HUES64 (cell line): ENCODE measurements at regions not wholly inside any gene's neighbourhood (a gene's known extent, or its start where the extent isn't known, plus 50 kb on each side); places are given as distances from the start of the nearest gene placed in this dataset.
A peak's percentile ranks its signal among the peaks of the same experiment; 100 is the strongest.

ENCODE experiments used
- H3K27ac ChIP-seq: 2 replicates; pipeline ENCODE4 v1.7.0; 2013; ENCODE audit warnings: low read depth, low read length, inconsistent platforms
- H3K27me3 ChIP-seq: 2 replicates; pipeline ENCODE4 v1.6.1; 2013; ENCODE audit warnings: mild to moderate bottlenecking, low read length; ENCODE audit not compliant: insufficient read depth
- H3K36me3 ChIP-seq: 2 replicates; pipeline ENCODE4 v1.6.1; 2013; ENCODE audit warnings: mild to moderate bottlenecking, low read length; ENCODE audit not compliant: insufficient read depth
- H3K4me1 ChIP-seq: 2 replicates; pipeline ENCODE4 v1.6.1; 2013; ENCODE audit warnings: mild to moderate bottlenecking, low read length, moderate library complexity; ENCODE audit not compliant: insufficient read depth
- H3K4me3 ChIP-seq: 2 replicates; pipeline ENCODE4 v1.5.1; 2013; ENCODE audit warnings: mild to moderate bottlenecking, low read length, moderate library complexity
- H3K9ac ChIP-seq: 2 replicates; pipeline ENCODE4 v1.6.1; 2013; ENCODE audit warnings: mild to moderate bottlenecking, low read depth, low read length
- H3K9me3 ChIP-seq: 2 replicates; pipeline ENCODE4 v1.6.1; 2013; ENCODE audit warnings: low read depth, low read length; ENCODE audit not compliant: insufficient read depth
- WGBS: fragments of 150-250, 120-280 bp; methylation state at CpG from one replicate; pipeline ENCODE4 v1.1.7; 2013; ENCODE audit warnings: missing lambda C conversion rate; 5-methylcytosine and 5-hydroxymethylcytosine counted together

DNA sequence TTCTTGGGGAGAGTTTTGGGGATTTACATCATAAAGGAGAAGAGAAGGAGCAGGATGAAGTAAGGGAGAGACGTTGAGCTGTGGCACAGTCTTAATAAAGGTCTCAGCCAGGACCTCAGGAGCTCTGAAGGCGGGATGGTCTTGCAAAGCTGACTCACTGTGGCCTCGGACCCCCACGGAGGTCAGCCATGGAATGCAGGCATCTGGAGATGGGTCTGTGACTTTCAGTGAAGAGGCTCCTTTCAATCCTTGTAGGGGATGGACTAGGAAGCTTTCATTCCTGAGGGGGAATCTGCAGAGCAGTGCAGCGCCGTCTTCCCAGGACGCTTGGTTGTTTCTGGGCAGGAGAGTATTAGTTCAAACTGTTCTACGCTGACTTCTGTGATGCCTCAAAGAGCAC lies 65.7 kb upstream of the BASP1 start:
- 0 out of 2 replicates have a peak overlapping the region, but pooled peaks have one; percentile 24 for H3K27ac ChIP-seq
- H3K27me3 ChIP-seq: no peaks in the 10 kb centered on the region; the same call in 1 of the 2 replicates
- no peak overlapping the region for H3K9ac ChIP-seq
- 38% methylated on average over 8 of the region's 8 CpGs for whole genome bisulfite sequencing
- no peaks in the 10 kb centered on the region for H3K36me3 ChIP-seq
- no peak overlapping the region for H3K4me3 ChIP-seq
- peaks cover 19% of the 10 kb centered on the region for H3K4me1 ChIP-seq
- no peaks in the 10 kb centered on the region for H3K9me3 ChIP-seq

- Histone ChIP-seq H3K9ac (no peak overlapping the region), H3K9me3 (no peaks in the 10 kb centered on the region), H3K36me3 (no peaks in the 10 kb centered on the region), H3K4me1 (peaks cover 10% of the 10 kb centered on the region; the same call in 1 of the 2 replicates), H3K27ac (no peak overlapping the region), H3K4me3 (no peak overlapping the region), H3K27me3 (no peaks in the 10 kb centered on the region)
- WGBS: 70% methylated on average over 5 of the region's 5 CpGs
Measured at GRCh38 chr5:17154211-17154996, 63.0 kb upstream of the BASP1 start.

DNA sequence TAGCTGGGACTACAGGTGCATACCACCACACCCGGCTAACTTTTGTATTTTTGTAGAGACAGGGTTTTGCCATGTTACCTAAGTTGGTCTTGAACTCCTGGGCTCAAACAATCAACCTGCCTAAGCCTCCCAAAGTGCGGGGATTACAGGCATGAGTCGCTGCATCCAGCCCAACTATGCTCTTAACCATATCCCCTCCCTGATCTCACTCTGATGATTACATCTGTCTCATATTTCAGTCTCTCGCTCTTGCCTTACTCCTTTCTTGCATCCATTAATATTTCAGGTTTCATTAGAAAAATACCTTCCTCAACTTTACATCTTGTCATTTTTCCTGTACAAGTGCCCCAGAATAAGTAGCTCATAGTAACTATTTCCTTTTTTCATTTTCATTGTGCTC lies 61.0 kb upstream of the BASP1 start:
- Histone ChIP-seq H3K4me1 (peaks cover 9% of the 10 kb centered on the region; the same call in 1 of the 2 replicates), H3K36me3 (no peaks in the 10 kb centered on the region), H3K4me3 (no peak overlapping the region), H3K27me3 (no peaks in the 10 kb centered on the region), H3K9me3 (no peaks in the 10 kb centered on the region), H3K9ac (no peak overlapping the region), H3K27ac (no peak overlapping the region)
- 88% methylated on average over 4 of the region's 4 CpGs for WGBS

DNA sequence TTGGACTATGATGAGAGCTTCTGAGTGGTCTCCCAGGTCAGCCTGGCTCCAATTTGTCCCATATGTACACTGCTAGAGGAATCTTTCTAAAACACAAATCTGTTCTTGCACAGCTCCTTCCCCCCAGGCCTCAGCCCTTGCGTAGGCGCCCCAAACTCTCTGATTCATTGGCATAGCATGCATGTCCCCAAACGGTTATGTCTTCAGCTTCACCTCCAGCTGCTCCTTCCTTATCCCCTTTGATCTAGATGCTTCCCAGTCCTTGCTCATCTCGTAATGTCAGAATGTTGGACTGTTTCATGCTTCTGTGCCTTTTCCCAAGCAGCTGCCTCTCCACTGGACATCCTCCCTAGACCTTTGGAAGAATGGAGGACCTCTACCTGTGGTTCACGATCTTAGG lies 60.1 kb upstream of the BASP1 start:
- Histone ChIP-seq H3K4me1 (peaks cover 1% of the 10 kb centered on the region; the same call in 1 of the 2 replicates), H3K9me3 (no peaks in the 10 kb centered on the region), H3K9ac (no peak overlapping the region), H3K27me3 (no peaks in the 10 kb centered on the region), H3K4me3 (no peak overlapping the region), H3K36me3 (no peaks in the 10 kb centered on the region), H3K27ac (no peak overlapping the region)
- WGBS: 93% methylated on average over 5 of the region's 5 CpGs

- Histone ChIP-seq H3K4me3 (no peak overlapping the region), H3K27me3 (no peaks in the 10 kb centered on the region), H3K36me3 (no peaks in the 10 kb centered on the region), H3K9me3 (no peaks in the 10 kb centered on the region), H3K4me1 (no peaks in the 10 kb centered on the region), H3K27ac (no peak overlapping the region), H3K9ac (no peak overlapping the region)
- WGBS: 91% methylated on average over 7 of the region's 7 CpGs
Measured at GRCh38 chr5:17157916-17158529, 59.4 kb upstream of the BASP1 start.

GRCh38 chr5:17160756-17161040 lies 56.7 kb upstream of the BASP1 start:
- Histone ChIP-seq H3K27ac (no peak overlapping the region), H3K9me3 (no peaks in the 10 kb centered on the region), H3K27me3 (no peaks in the 10 kb centered on the region), H3K36me3 (no peaks in the 10 kb centered on the region), H3K4me1 (peaks cover 12% of the 10 kb centered on the region), H3K4me3 (no peak overlapping the region), H3K9ac (no peak overlapping the region)
- 80% methylated on average over 1 of the region's 2 CpGs for WGBS

- Histone ChIP-seq H3K27ac (no peak overlapping the region), H3K9ac (no peak overlapping the region), H3K36me3 (no peaks in the 10 kb centered on the region), H3K9me3 (no peaks in the 10 kb centered on the region), H3K27me3 (no peaks in the 10 kb centered on the region), H3K4me3 (no peak overlapping the region), H3K4me1 (peaks cover 12% of the 10 kb centered on the region)
- WGBS: 93% methylated on average over 3 of the region's 3 CpGs
Measured at GRCh38 chr5:17161662-17162061, 55.8 kb upstream of the BASP1 start.

DNA sequence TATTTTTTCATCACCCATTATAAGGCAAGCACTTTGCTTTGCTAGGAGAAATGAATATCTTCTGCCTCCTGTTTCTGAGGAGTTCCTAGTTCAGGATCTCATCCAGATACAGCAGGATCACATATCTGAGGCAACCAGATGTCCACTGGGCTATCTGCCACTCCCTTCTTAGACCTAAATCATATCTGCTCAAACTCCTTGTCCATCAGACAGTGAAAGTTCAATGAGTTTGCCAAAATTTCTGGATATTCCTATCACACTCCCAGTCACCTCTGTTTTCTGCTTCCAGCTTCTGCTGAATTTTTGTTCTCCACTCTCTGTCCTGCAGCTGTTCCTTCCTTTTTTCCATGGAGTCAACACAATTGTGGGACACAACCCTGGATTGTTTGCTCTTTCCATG lies 54.2 kb upstream of the BASP1 start:
- no peak overlapping the region for H3K4me3 ChIP-seq
- H3K27me3 ChIP-seq: no peaks in the 10 kb centered on the region
- no peak overlapping the region for H3K27ac ChIP-seq
- H3K9me3 ChIP-seq: no peaks in the 10 kb centered on the region
- no peaks in the 10 kb centered on the region for H3K36me3 ChIP-seq
- peaks cover 25% of the 10 kb centered on the region for H3K4me1 ChIP-seq
- no peak overlapping the region for H3K9ac ChIP-seq

DNA sequence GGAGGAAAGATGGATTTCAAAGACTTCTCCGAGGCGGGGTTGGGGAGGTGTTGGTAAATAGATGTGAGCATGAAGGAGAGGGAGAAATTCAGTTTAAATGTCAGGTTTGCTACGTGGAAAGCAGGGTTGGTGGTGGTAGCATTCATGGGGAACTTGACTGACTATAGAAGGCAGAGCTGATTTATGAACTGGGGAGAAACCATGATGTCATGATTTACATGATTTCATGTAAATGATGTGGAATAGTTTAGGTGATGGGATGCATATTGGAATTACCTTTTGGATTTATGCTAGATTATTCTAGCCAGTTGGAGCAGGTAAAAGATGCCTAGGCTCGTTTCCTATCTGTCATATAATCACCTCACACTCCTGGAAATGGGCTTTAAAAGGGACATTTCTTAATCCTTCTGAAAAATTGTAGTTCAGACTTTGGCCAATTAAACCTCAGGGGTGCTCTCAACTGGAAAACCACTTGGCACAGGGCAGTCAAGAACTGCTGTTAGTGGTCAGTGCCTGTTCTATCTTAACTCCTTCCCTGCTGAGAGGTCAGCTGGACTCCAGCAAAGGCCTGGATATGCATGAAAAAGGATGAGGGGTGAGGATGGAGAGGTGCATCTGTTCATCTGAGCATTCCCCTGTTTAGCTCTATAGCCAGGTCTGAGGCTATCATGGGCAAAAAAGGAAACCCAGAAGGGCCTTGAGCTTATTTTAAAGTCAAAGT lies 50.1 kb upstream of the BASP1 start:
- no peak overlapping the region for H3K4me3 ChIP-seq
- H3K9ac ChIP-seq: no peak overlapping the region
- no peaks in the 10 kb centered on the region for H3K27me3 ChIP-seq
- H3K4me1 ChIP-seq: peaks cover 25% of the 10 kb centered on the region
- H3K36me3 ChIP-seq: no peaks in the 10 kb centered on the region
- no peaks in the 10 kb centered on the region for H3K9me3 ChIP-seq
- 81% methylated on average over 4 of the region's 4 CpGs for WGBS
- H3K27ac ChIP-seq: no peak overlapping the region
